Activated CD8-positive, alpha-beta T cell treated with anti-CD3 and anti-CD28 coated beads for 36 hours (primary cell): ENCODE measurements at regions not wholly inside any gene's neighbourhood (a gene's known extent, or its start where the extent isn't known, plus 50 kb on each side); places are given as distances from the start of the nearest gene placed in this dataset.

ENCODE experiments used
- ATAC-seq: fragments of 200-7000 bp; cut with Tn5 transposase; one replicate; pipeline ENCODE4 v1.10.0; 2021; ENCODE audit warnings: mild to moderate bottlenecking, moderate library complexity
- CTCF ChIA-PET: fragments of 350-600 bp; sonication (Branson Sonifier 250); formaldehyde crosslinking; loops from one replicate; lab custom pipeline; 2021; ENCODE audit warnings: antibody characterized with exemption; lab: Charles Lee
- POLR2A ChIA-PET: fragments of 350-600 bp; sonication (Branson Sonifier 250); formaldehyde crosslinking; loops from one replicate; lab custom pipeline; 2021; ENCODE audit warnings: antibody characterized with exemption; lab: Charles Lee
- DNase-seq: peaks from one replicate; pipeline ENCODE4 v3.0.0-alpha.2; 2020
- H3K27ac Mint-ChIP-seq: one replicate; pipeline ENCODE4 v1.8.0; 2021; ENCODE audit warnings: mild to moderate bottlenecking, mixed read lengths
- H3K27me3 Mint-ChIP-seq: one replicate; pipeline ENCODE4 v1.8.0; 2021; ENCODE audit warnings: mixed read lengths
- H3K36me3 Mint-ChIP-seq: one replicate; pipeline ENCODE4 v1.8.0; 2021; ENCODE audit warnings: low read depth, mixed read lengths
- H3K4me1 Mint-ChIP-seq: one replicate; pipeline ENCODE4 v1.8.0; 2021; ENCODE audit warnings: low read depth, mixed read lengths
- H3K4me3 Mint-ChIP-seq: one replicate; pipeline ENCODE4 v1.8.0; 2021; ENCODE audit warnings: mild to moderate bottlenecking, moderate library complexity, mixed read lengths
- H3K9me3 Mint-ChIP-seq: one replicate; pipeline ENCODE4 v1.8.0; 2021; ENCODE audit warnings: mixed read lengths
- intact Hi-C: fragments of 100-400 bp; cut with micrococcal nuclease; formaldehyde crosslinking; loops from one replicate; pipeline ENCODE4 v1.10.0; 2022
- TF ChIP-seq, protein P1 (sequence below): fragments of 200-600 bp; IDR thresholded peaks from one replicate; pipeline ENCODE4 v1.8.0; 2022; ENCODE audit warnings: antibody characterized with exemption, mild to moderate bottlenecking

- Mint-ChIP-seq H3K27me3 (peaks cover 2% of the 10 kb centered on the region), H3K36me3 (no peaks in the 10 kb centered on the region), H3K4me3 (no peak overlapping the region), H3K4me1 (peaks cover 9% of the 10 kb centered on the region), H3K27ac (no peak overlapping the region), H3K9me3 (no peaks in the 10 kb centered on the region)
- ChIA-PET POLR2A (interaction anchor here (0.6 kb wide), 1 partner anchor 42 kb away, joined by 3 read pairs; no protein-coding TSS in a partner anchor), CTCF (interaction anchor here (0.6 to 7.3 kb wide), 38 partner anchors 9 to 332 kb away, joined by 3 to 66 read pairs (median 4); no protein-coding TSS in a partner anchor)
- peak; percentile 71 for ATAC-seq
- peak; percentile 54 for DNase-seq
- TF ChIP-seq, protein P1, sequence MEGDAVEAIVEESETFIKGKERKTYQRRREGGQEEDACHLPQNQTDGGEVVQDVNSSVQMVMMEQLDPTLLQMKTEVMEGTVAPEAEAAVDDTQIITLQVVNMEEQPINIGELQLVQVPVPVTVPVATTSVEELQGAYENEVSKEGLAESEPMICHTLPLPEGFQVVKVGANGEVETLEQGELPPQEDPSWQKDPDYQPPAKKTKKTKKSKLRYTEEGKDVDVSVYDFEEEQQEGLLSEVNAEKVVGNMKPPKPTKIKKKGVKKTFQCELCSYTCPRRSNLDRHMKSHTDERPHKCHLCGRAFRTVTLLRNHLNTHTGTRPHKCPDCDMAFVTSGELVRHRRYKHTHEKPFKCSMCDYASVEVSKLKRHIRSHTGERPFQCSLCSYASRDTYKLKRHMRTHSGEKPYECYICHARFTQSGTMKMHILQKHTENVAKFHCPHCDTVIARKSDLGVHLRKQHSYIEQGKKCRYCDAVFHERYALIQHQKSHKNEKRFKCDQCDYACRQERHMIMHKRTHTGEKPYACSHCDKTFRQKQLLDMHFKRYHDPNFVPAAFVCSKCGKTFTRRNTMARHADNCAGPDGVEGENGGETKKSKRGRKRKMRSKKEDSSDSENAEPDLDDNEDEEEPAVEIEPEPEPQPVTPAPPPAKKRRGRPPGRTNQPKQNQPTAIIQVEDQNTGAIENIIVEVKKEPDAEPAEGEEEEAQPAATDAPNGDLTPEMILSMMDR = peak; percentile 96
- intact Hi-C loops = loop anchor here (2.0 to 10.0 kb wide), 3 partner anchors 88 to 249 kb away; partner anchors contain the start of gene OSBPL3
Observed at GRCh38 chr7:25069900-25070443, 55.1 kb downstream of the CYCS start.

GRCh38 chr7:25068502-25069213 is 56.4 kb downstream of the CYCS start:
- DNase-seq (no peak), ATAC-seq (no peak)
- CTCF ChIA-PET = interaction anchor here (1.1 to 7.3 kb wide), 5 partner anchors 25 to 256 kb away, joined by 4 to 66 read pairs (median 5); partner anchors contain the start of gene OSBPL3
- TF ChIP-seq, protein P1 = no peak
- POLR2A ChIA-PET = no interaction called here
- peaks cover 5% of the 10 kb centered on the region for H3K4me1 Mint-ChIP-seq
- H3K27me3 Mint-ChIP-seq = no peaks in the 10 kb centered on the region
- H3K27ac Mint-ChIP-seq = no peak overlapping the region
- H3K4me3 Mint-ChIP-seq = no peak overlapping the region
- no peaks in the 10 kb centered on the region for H3K36me3 Mint-ChIP-seq
- no peaks in the 10 kb centered on the region for H3K9me3 Mint-ChIP-seq
- intact Hi-C loops = loop anchor here (5.0 to 10.0 kb wide), 2 partner anchors 86 to 164 kb away; partner anchors contain the start of gene OSBPL3

GRCh38 chr7:25067726-25068501 is 57.1 kb downstream of the CYCS start:
- no peak overlapping the region for H3K4me3 Mint-ChIP-seq
- no peak overlapping the region for H3K27ac Mint-ChIP-seq
- DNase-seq (no peak), ATAC-seq (no peak)
- CTCF ChIA-PET = interaction anchor here (1.1 to 7.3 kb wide), 5 partner anchors 26 to 255 kb away, joined by 4 to 66 read pairs (median 5); partner anchors contain the start of gene OSBPL3
- peaks cover 2% of the 10 kb centered on the region for H3K4me1 Mint-ChIP-seq
- TF ChIP-seq, protein P1 = no peak
- POLR2A ChIA-PET = interaction anchor here (1.0 kb wide), 1 partner anchor 50 kb away, joined by 3 read pairs; no protein-coding TSS in a partner anchor
- no peaks in the 10 kb centered on the region for H3K27me3 Mint-ChIP-seq
- H3K9me3 Mint-ChIP-seq = no peaks in the 10 kb centered on the region
- intact Hi-C loops = loop anchor here (5.0 to 10.0 kb wide), 2 partner anchors 86 to 163 kb away; partner anchors contain the start of gene OSBPL3
- no peaks in the 10 kb centered on the region for H3K36me3 Mint-ChIP-seq

GRCh38 chr7:25066253-25066652 is 58.8 kb downstream of the CYCS start:
- POLR2A ChIA-PET = interaction anchor here (0.8 kb wide), 1 partner anchor 26 kb away, joined by 3 read pairs; no protein-coding TSS in a partner anchor
- no peaks in the 10 kb centered on the region for H3K27me3 Mint-ChIP-seq
- ATAC-seq = peak; percentile 56
- no peak overlapping the region for H3K27ac Mint-ChIP-seq
- CTCF ChIA-PET = interaction anchor here (7.3 kb wide), 1 partner anchor 254 kb away, joined by 66 read pairs; no protein-coding TSS in a partner anchor
- no peak overlapping the region for H3K4me3 Mint-ChIP-seq
- intact Hi-C loops = loop anchor here (5.0 to 10.0 kb wide), 2 partner anchors 84 to 161 kb away; partner anchors contain the start of gene OSBPL3
- no peak for DNase-seq
- peaks cover 6% of the 10 kb centered on the region for H3K4me1 Mint-ChIP-seq
- no peaks in the 10 kb centered on the region for H3K36me3 Mint-ChIP-seq
- H3K9me3 Mint-ChIP-seq = no peaks in the 10 kb centered on the region
- TF ChIP-seq, protein P1 = no peak
